ENCODE measurements at regions not wholly inside any gene's neighbourhood (a gene's known extent, or its start where the extent isn't known, plus 50 kb on each side); places are given as distances from the start of the nearest gene placed in this dataset.

GRCh38 chr20:56828402-56828801 is 199.3 kb downstream of the TFAP2C start:
- peak; percentile 40 for FAIRE-seq

GRCh38 chr20:56829788-56830385 is 200.8 kb downstream of the TFAP2C start:
- DNase-seq (ENCODE audit: insufficient read length, low spot score) = no peak
- FAIRE-seq = peak; percentile 70

More at GRCh38 chr20:56828402-56828801, 199.3 kb downstream of the TFAP2C start:
- no peak for DNase-seq (ENCODE audit: insufficient read length, low spot score)

DNA sequence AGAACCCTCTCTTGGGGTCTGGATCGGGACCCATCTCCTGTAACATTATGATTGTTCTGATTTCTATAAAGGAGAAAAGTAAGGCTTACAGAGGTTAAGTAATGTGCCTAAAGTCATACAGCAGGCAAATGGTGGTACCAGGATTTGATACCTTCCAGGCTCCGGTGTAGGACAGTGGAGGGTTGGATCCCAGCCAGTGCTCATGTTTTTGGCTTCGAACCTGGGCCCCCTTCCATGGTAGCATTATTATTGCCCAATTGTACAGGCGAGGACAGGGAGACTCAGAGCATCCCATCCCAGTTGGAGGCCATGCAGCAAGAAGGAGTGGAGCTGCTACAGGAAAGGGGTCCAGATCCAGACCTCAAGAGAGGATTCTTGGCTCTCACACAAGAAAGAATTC is 202.7 kb downstream of the TFAP2C start:
- no peak for DNase-seq (ENCODE audit: insufficient read length, low spot score)
- peak; percentile 48 for FAIRE-seq

DNA sequence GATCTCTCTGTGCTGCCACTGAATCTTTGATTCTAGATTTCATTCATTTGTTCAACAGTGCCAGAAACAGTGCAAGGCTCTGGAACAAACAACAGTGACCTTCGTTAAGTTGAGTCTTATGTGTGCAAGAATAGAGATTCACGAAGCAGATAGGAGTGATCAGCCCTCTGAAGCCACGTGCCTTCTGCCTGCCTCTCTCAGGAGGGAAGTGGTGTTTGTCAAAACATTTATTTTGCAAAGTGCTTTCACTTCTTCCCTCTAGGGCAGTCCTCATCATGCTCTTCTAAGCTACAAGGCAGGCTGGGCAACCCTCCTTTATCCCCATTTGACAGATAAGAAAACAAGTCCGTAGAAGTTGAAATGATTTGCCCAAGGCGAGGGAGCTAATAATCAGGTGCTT is 204.3 kb downstream of the TFAP2C start:
- FAIRE-seq (peak; percentile 42), DNase-seq (ENCODE audit: insufficient read length, low spot score) (no peak)

DNA sequence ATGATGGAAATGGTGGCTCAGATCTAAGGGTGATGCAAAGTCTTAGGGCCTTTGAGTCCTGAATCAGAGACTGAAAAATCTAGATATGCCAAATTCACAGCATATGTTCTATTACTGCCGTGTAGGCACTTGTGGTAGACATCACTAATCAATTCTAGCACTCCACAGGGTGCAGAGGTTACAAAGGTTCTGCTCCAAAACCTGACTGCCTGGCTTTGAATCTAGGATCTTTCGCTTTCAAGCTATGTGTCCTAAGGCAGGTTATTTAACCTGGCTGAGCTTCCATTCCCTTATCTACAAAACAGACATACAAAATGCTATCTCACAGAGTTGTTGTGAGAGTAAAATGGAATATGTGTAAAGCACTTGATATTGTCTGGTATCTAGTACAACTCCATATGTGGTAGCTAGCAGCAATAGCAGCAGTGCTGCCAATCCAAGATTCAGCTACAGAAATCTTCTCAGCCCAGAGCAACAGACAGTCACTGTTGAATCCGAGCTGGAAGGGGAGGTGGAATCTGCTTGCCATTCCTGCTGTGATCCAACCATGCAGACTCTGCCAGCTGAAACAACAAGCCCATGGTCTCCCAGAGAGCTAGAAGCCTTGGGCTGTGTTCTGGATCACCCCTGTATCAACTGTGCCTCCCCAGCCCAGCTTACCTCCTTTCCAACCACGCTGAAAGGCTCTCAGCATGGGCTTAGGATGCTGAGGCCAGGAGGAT is 206.9 kb downstream of the TFAP2C start:
- no peak for DNase-seq (ENCODE audit: insufficient read length, low spot score)
- no peak for FAIRE-seq

DNA sequence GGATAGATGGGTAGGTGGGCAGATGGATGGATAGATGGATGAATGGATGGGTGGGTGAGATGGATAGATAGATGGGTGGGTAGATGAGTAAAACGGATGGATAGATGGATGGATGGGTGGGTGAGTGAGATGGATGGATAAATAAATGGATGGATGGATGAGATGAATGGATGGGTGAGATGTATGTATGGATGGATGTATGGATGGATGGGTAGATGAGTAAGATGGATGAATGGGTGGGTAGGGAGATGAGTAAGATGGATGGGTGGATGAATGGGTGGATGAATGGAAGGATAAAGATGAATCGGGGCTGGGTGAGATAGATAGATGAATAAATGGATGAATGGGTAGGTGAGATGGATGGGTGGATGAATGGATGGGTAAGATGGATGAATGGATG is 210.1 kb downstream of the TFAP2C start:
- DNase-seq (ENCODE audit: insufficient read length, low spot score) = no peak
- peak; percentile 83 for FAIRE-seq

GRCh38 chr20:56839786-56840185 is 210.7 kb downstream of the TFAP2C start:
- FAIRE-seq (no peak), DNase-seq (ENCODE audit: insufficient read length, low spot score) (no peak)

GRCh38 chr20:56840716-56841261 is 211.7 kb downstream of the TFAP2C start:
- DNase-seq (ENCODE audit: insufficient read length, low spot score) (no peak), FAIRE-seq (no peak)

- FAIRE-seq (no peak), DNase-seq (ENCODE audit: insufficient read length, low spot score) (no peak)
Observed at GRCh38 chr20:56841346-56841908, 212.3 kb downstream of the TFAP2C start.

DNA sequence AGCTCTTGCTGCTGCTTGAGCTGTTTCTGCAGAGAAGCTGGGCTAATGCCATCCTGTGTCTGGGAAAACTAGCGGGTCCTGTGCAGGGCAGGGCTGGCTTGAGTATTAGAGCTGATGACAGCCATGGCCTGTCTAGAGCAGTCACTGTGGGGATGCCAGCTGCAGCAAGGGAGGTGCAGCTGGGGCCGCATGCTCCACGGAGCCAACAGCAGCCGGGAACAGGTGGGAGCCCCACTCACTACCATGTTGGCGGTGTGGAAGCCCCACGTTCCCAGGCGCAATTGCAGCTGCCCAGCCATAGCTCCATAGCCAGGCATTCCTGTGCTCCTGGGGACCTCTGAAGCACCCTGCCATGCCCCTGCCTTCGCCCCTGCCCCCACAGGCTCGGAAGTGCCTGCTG is 212.9 kb downstream of the TFAP2C start:
- FAIRE-seq = no peak
- DNase-seq (ENCODE audit: insufficient read length, low spot score) = no peak

DNA sequence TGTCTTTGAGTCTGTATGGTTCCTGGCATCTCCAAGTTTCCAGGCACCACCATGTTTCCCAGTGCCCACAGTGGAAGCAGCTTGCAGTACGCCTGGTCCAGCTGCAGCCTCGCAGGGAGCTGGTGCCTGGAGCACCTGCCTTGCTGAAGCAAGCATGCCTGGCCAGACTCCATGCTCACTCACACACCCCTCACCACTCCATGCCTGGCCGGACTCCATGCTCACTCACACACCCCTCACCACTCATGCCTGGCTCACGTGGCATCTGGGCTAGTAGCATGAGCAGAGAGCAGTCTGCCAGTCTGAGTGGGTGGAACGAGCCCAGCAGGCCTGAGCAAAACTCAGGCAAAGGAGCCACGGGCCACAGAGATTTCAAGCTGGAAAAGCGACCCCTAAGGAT is 214.3 kb downstream of the TFAP2C start:
- DNase-seq (ENCODE audit: insufficient read length, low spot score) = no peak

GRCh38 chr20:56843817-56844216 is 214.7 kb downstream of the TFAP2C start:
- no peak for FAIRE-seq
- no peak for DNase-seq (ENCODE audit: insufficient read length, low spot score)

More for the DNA sequence above, 214.3 kb downstream of the TFAP2C start:
- peak; percentile 94 for FAIRE-seq

DNA sequence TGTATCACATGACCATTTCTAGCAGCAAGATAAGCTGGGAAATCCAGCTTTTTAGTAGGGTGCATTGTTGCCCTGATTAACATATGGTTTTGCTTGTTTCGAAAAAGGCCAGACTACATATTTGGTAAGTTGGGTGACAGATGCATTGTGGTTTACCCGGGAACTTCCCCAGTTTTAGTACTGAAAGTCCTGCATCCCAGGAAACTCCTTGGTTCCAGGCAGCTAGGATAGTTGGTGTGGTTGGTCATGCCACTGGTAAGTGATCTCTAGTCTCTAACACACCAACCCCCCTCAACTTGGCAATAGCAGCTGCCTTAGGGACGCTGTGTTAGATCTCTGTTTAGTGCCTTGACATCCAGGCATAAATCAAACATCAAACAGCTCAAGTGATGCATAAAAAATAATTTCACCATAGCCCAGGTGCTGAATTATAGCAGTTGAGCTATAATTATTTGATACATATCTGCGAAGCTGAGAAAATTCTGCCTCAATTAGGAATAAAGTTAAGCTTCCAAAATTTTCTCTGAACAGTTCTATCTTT is 216.5 kb downstream of the TFAP2C start:
- FAIRE-seq = peak; percentile 93

DNA sequence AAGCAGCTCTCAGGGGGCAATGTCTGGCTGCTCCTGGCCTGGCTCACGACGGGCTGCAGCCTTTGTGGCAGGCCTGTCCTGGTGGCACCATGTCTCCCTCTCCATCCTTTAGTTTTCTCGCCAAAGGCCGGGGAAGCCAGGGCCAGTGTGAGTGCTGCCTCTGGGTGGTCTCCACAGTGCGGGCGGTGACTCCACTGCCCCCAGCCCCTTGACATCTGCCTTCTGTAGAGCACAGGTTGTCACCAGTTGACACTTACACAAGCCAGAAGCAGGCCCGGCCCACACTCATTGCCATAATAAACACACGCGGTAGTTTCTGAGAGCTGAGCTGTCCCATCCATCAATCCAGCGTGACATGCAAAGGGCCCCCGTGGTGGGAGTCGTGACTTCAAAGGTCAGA is 219.5 kb downstream of the TFAP2C start:
- FAIRE-seq (no peak), DNase-seq (ENCODE audit: insufficient read length, low spot score) (no peak)

More for the DNA sequence above, 216.5 kb downstream of the TFAP2C start:
- DNase-seq (ENCODE audit: insufficient read length, low spot score) = no peak

- no peak for DNase-seq (ENCODE audit: insufficient read length, low spot score)
- FAIRE-seq = peak; percentile 70
Observed at GRCh38 chr20:56851552-56851951, 222.4 kb downstream of the TFAP2C start.

GRCh38 chr20:56855708-56856107 is 226.6 kb downstream of the TFAP2C start:
- no peak for FAIRE-seq
- DNase-seq (ENCODE audit: insufficient read length, low spot score) = no peak

- no peak for FAIRE-seq
Observed at GRCh38 chr20:56857950-56858349, 228.8 kb downstream of the TFAP2C start.

DNA sequence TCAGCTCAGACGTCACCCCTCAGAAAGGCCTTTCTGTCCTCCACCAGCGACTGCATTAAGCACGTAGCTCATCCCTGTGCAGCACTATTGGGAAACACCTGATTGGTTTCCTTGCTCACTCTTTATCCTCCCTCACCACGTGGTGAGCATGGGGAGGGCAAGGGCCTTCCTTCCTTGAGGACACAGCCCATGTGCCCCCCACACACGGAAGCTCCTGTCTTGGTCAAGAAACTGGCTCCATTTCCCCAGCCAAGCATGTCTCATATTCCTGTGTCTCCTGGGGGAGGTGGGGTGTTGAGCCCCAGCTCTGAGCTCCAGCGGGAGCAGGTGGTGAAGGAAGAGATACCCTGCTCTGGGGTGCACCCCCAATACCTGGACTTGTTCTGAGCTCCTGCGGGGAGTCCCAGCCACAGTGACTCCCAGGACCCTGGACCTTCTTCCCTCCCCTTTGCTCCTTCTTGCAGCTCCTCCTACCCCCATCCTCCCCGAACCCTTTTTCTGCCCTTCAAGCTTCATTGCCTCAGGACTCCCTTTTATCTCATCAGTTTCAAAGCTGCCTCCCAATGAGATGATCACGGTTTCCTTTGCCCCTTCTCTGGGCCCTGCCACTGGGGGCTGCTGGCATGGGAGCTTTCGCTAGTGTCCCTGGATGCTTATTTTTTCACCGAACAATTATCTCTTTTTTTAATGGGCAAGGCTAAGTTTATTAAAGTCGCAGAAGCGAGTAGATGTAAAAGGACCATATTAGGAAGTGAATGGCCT is 230.1 kb downstream of the TFAP2C start:
- FAIRE-seq (peak; percentile 66), DNase-seq (ENCODE audit: insufficient read length, low spot score) (no peak)

More at GRCh38 chr20:56857950-56858349, 228.8 kb downstream of the TFAP2C start:
- no peak for DNase-seq (ENCODE audit: insufficient read length, low spot score)

GRCh38 chr20:56859801-56860261 is 230.7 kb downstream of the TFAP2C start:
- DNase-seq (ENCODE audit: insufficient read length, low spot score) (no peak), FAIRE-seq (no peak)

- peak; percentile 92 for FAIRE-seq
Observed at GRCh38 chr20:56860413-56860812, 231.3 kb downstream of the TFAP2C start.

DNA sequence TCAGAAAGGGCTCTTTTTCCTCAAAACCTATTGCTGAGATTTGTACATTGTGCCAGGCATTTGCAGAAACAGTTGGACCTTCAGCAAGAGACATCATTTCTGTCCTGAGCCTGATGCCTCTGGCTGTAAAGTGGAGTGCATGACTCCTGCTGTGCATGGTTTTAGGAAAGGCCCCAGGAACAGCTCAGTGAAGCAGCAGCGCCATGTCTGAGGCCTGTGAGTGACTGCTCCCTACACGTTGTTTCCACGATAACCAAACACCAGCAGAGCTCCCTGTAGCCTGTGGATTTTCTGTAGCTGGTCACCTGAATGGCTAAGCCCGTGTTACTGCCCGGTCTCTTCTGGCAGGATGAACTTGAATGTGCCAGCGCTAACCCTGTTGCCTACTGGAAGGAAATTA is 232.5 kb downstream of the TFAP2C start:
- DNase-seq (ENCODE audit: insufficient read length, low spot score) (no peak), FAIRE-seq (peak; percentile 86)

More at GRCh38 chr20:56860413-56860812, 231.3 kb downstream of the TFAP2C start:
- DNase-seq (ENCODE audit: insufficient read length, low spot score) = no peak

Data from HTR-8/SVneo (cell line).